GM19324 (cell line): ENCODE measurements at regions not wholly inside any gene's neighbourhood (a gene's known extent, or its start where the extent isn't known, plus 50 kb on each side); places are given as distances from the start of the nearest gene placed in this dataset.

Source experiments
- ATAC-seq: cut with Tn5 transposase; IDR thresholded peaks from one replicate; pipeline ENCODE4 v1.9.1; 2021; ENCODE audit warnings: mild to moderate bottlenecking, moderate library complexity; ENCODE audit not compliant: unreplicated experiment, low FRiP score

- ATAC-seq = peak; percentile 72
Measured at GRCh38 chr2:40507432-40507831, 55.5 kb upstream of the SLC8A1 start.

- ATAC-seq = no peak
Measured at GRCh38 chr2:40510304-40510703, 58.4 kb upstream of the SLC8A1 start.

- ATAC-seq = no peak
Measured at GRCh38 chr2:40511661-40512213, 59.8 kb upstream of the SLC8A1 start.

- no peak for ATAC-seq
Measured at GRCh38 chr2:40512256-40512655, 60.4 kb upstream of the SLC8A1 start.

- ATAC-seq = no peak
Measured at GRCh38 chr2:40513201-40513600, 61.3 kb upstream of the SLC8A1 start.

- no peak for ATAC-seq
Measured at GRCh38 chr2:40516604-40517003, 64.7 kb upstream of the SLC8A1 start.

- ATAC-seq = no peak
Measured at GRCh38 chr2:40528564-40528963, 76.7 kb upstream of the SLC8A1 start.

- no peak for ATAC-seq
Measured at GRCh38 chr2:40531359-40531758, 79.5 kb upstream of the SLC8A1 start.

- no peak for ATAC-seq
Measured at GRCh38 chr2:40534528-40534927, 82.6 kb upstream of the SLC8A1 start.

- ATAC-seq = no peak
Measured at GRCh38 chr2:40535972-40536371, 84.1 kb upstream of the SLC8A1 start.

GRCh38 chr2:40540026-40540425 is 88.1 kb upstream of the SLC8A1 start:
- no peak for ATAC-seq

GRCh38 chr2:40543381-40543780 is 91.5 kb upstream of the SLC8A1 start:
- ATAC-seq = no peak

GRCh38 chr2:40544072-40544471 is 92.2 kb upstream of the SLC8A1 start:
- no peak for ATAC-seq

GRCh38 chr2:40545645-40546044 is 93.8 kb upstream of the SLC8A1 start:
- ATAC-seq = no peak

GRCh38 chr2:40546439-40547191 is 94.7 kb upstream of the SLC8A1 start:
- ATAC-seq = no peak

- no peak for ATAC-seq
Measured at GRCh38 chr2:40548521-40548920, 96.6 kb upstream of the SLC8A1 start.

GRCh38 chr2:40550085-40550484 is 98.2 kb upstream of the SLC8A1 start:
- no peak for ATAC-seq

- no peak for ATAC-seq
Measured at GRCh38 chr2:40551081-40551480, 99.2 kb upstream of the SLC8A1 start.

- peak; percentile 76 for ATAC-seq
Measured at GRCh38 chr2:40554665-40555294, 102.9 kb upstream of the SLC8A1 start.

GRCh38 chr2:40556293-40556692 is 104.4 kb upstream of the SLC8A1 start:
- ATAC-seq = no peak

- ATAC-seq = no peak
Measured at GRCh38 chr2:40556739-40557138, 104.8 kb upstream of the SLC8A1 start.

GRCh38 chr2:40558761-40559160 is 106.9 kb upstream of the SLC8A1 start:
- no peak for ATAC-seq
